Heart right ventricle (tissue), 16 donors: ENCODE measurements at regions not wholly inside any gene's neighbourhood (a gene's known extent, or its start where the extent isn't known, plus 50 kb on each side); places are given as distances from the start of the nearest gene placed in this dataset.

Experiments
- ATAC-seq, 8 donors: fragments of 200-7000 bp; cut with Tn5 transposase; one replicate each; pipeline ENCODE4 v1.9.1; 2020; ENCODE audit warnings: mild to moderate bottlenecking in 8 of 8, moderate library complexity in 8 of 8, moderate number of reproducible peaks in 1 of 8
- DNase-seq, 2 donors: peaks; one replicate each; pipeline ENCODE4 v3.0.0-alpha.2; 2020
- H3K27ac ChIP-seq, 10 donors: fragments of 200-600 bp; sonication (generic) in 2 of 10; one replicate each; pipeline versions ENCODE4 v1.5.0 to v1.8.0; 2020 to 2022; ENCODE audit warnings: mild to moderate bottlenecking in 3 of 10
- H3K27me3 ChIP-seq, 7 donors: fragments of 200-600 bp; one replicate each; pipeline ENCODE4 v1.8.0; 2021 to 2022; ENCODE audit warnings: mild to moderate bottlenecking in 2 of 7
- H3K36me3 ChIP-seq, 9 donors: fragments of 200-600 bp; sonication (generic) in 1 of 9; one replicate each; pipeline versions ENCODE4 v1.5.0 to v1.8.0; 2020 to 2022; ENCODE audit warnings: mild to moderate bottlenecking in 2 of 9
- H3K4me1 ChIP-seq, 9 donors: fragments of 200-600 bp; sonication (generic) in 1 of 9; one replicate each; pipeline versions ENCODE4 v1.5.0 to v1.8.0; 2020 to 2022; ENCODE audit warnings: mild to moderate bottlenecking in 4 of 9
- H3K4me3 ChIP-seq, 10 donors: fragments of 200-600 bp; sonication (generic) in 2 of 10; one replicate each; pipeline versions ENCODE4 v1.5.0 to v1.8.0; 2020 to 2022; ENCODE audit warnings: mild to moderate bottlenecking in 7 of 10, moderate library complexity in 2 of 10
- H3K9me3 ChIP-seq, 11 donors: fragments of 200-600 bp in 10 of 11; sonication (generic) in 2 of 11; one replicate each; pipeline versions ENCODE4 v1.5.0 to v1.8.0; 2013 to 2022; ENCODE audit warnings: mild to moderate bottlenecking in 2 of 11, control low read depth in 1 of 11, moderate library complexity in 1 of 11
- whole genome bisulfite sequencing, 2 donors: extraction: QIAGEN DNeasy Blood & Tissue Kit; methylation state at CpG; one replicate each; pipeline ENCODE4 v1.1.7; 2013; ENCODE audit warnings: inconsistent platforms in 1 of 2; 5-methylcytosine and 5-hydroxymethylcytosine counted together
- intact Hi-C, 10 donors: fragments of 100-400 bp; cut with DNase I; formaldehyde crosslinking; loops; one replicate each; pipeline versions ENCODE4 v1.11.1 to v1.14.2; 2022
- TF ChIP-seq, protein P1 (sequence below), 9 donors: fragments of 200-600 bp; sonication (generic) in 2 of 9; IDR thresholded peaks; one replicate each; pipeline versions ENCODE4 v1.5.0 to v1.8.0; 2021 to 2022; ENCODE audit warnings: antibody characterized with exemption in 9 of 9, mild to moderate bottlenecking in 5 of 9, moderate library complexity in 1 of 9
- donor health status: Arrhythmogenic right ventricular cardiomyopathy.
- donor health status: ischemic (EF 13 %, LVEDD 7.1; RV severe dilation, severe dysfunction).
- donor health status: healthy with polysubstance abuse.
- donor health status: DM: no; HTN: yes; CAD: no.
- donor health status: DM: no; HTN: no; CAD: no.
- donor health status: ischemic (EF 25% LVEDD 6.9; RV normal size, moderate dysfunction).
- donor health status: ischemic (EF 25% LVEDD 5.7; RV mildly dilated, moderate dysfunction).
- donor health status: healthy.
- donor health status: DM: yes; HTN: yes; CAD: no.
- donor health status: Ischemic cardiomyopathy.
- donor health status: ischemic (EF 35%, LVEDD 5.7; RV mildly dilated, moderate dysfunction).
- donor health status: nonischemic (EF 11% LVEDD 7.7; RV severe dilation, severe dysfunction).
- donor health status: DM: yes; HTN: yes; CAD: no.
- donor health status: PGD.
- donor health status: ischemic (EF 29% LVEDD 5.4; RV normal size, mild dysfunction).
- donor health status: nonischemic (EF 23%, LVEDD 6.1; RV moderate dilation, normal function).

DNA sequence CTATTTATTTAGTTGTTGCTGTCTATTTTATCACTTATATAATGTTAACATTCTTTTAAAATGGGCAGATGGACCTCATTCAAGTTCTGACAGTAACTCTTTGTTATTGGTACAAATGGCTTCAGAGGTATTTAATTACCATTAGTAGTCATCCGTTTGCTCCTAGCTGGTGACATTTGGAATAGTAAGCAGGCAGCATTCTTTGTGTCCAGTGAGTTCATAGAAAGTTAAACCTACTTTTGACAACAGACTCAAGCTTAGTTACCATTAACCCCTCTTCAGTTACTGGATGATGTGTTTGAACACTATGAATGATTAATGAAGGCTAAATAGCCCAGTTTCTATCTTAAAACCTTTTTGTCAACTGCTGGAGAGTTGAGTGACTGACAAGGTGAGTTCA, 500.7 kb upstream of the ATP11B start:
- intact Hi-C loops: no loop called here
- Histone ChIP-seq H3K27me3 (peaks cover 0 to 5% (median 0%) of the 10 kb centered on the region in 7 donors), H3K36me3 (no peaks in the 10 kb centered on the region), H3K4me1 (no peaks in the 10 kb centered on the region), H3K9me3 (peaks cover 0 to 3% (median 0%) of the 10 kb centered on the region in 11 donors), H3K27ac (no peak overlapping the region), H3K4me3 (no peak overlapping the region)
- ATAC-seq: no peak
- no peak for DNase-seq
- TF ChIP-seq, protein P1, sequence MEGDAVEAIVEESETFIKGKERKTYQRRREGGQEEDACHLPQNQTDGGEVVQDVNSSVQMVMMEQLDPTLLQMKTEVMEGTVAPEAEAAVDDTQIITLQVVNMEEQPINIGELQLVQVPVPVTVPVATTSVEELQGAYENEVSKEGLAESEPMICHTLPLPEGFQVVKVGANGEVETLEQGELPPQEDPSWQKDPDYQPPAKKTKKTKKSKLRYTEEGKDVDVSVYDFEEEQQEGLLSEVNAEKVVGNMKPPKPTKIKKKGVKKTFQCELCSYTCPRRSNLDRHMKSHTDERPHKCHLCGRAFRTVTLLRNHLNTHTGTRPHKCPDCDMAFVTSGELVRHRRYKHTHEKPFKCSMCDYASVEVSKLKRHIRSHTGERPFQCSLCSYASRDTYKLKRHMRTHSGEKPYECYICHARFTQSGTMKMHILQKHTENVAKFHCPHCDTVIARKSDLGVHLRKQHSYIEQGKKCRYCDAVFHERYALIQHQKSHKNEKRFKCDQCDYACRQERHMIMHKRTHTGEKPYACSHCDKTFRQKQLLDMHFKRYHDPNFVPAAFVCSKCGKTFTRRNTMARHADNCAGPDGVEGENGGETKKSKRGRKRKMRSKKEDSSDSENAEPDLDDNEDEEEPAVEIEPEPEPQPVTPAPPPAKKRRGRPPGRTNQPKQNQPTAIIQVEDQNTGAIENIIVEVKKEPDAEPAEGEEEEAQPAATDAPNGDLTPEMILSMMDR (IDR thresholded peaks at IDR 0.05): no peak
- 33 to 36% methylated on average over 1 of the region's 1 CpG for WGBS, 2 donors

DNA sequence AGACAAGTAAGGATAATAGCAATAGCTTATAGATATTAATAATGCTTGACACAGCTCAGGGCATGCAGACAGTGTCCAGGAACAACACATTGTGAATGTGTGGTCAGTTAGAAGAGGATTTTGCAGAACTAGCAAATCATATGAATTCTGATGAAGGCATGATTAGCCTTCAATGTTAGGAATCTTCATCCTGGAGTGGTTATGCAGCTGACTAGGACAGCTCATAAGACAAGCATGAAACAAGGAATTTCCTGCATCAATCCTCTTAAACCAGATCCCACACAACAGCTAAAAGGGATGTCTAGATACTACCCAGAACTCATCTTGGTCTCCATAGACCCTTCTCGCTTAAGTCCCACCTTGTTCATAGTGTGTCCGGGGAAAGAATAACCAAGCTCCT, 499.0 kb upstream of the ATP11B start:
- H3K4me3 ChIP-seq: no peak overlapping the region
- DNase-seq: no peak

DNA sequence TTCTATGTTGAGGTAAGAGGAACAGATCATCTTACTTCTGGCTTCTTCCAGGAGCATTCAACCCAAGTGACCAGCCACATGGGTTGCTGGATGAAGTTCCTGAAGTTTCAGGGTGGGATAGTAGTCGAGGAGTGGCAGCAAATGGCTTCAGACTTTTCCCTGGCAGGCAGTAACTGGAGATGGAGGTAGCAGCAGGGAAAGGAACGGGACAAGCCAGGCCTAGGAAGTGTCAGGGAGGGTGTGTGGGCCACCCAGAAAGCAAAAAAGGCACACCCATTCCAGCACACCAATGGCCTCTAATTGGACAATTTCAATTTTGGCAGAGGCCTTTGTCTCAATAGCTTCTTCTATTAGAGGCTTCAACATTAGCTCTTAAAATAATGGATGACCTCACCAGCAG, 498.6 kb upstream of the ATP11B start:
- 59 to 67% methylated on average over 2 of the region's 2 CpGs for WGBS, 2 donors
- TF ChIP-seq, protein P1 (IDR thresholded peaks at IDR 0.05): no peak
- H3K4me1 ChIP-seq: no peaks in the 10 kb centered on the region
- intact Hi-C loops: no loop called here
- peaks cover 0 to 5% (median 0%) of the 10 kb centered on the region in 7 donors for H3K27me3 ChIP-seq
- H3K9me3 ChIP-seq: peaks cover 0 to 3% (median 0%) of the 10 kb centered on the region in 11 donors
- no peak for DNase-seq
- H3K36me3 ChIP-seq: no peaks in the 10 kb centered on the region
- ATAC-seq: no peak
- no peak overlapping the region for H3K27ac ChIP-seq
- no peak overlapping the region for H3K4me3 ChIP-seq

More for the DNA sequence above, 499.0 kb upstream of the ATP11B start:
- ATAC-seq: no peak
- TF ChIP-seq, protein P1 (IDR thresholded peaks at IDR 0.05): no peak
- intact Hi-C loops: no loop called here
- Histone ChIP-seq H3K36me3 (no peaks in the 10 kb centered on the region), H3K9me3 (peaks cover 0 to 3% (median 0%) of the 10 kb centered on the region in 11 donors), H3K27ac (no peak overlapping the region), H3K27me3 (peaks cover 0 to 5% (median 0%) of the 10 kb centered on the region in 7 donors), H3K4me1 (no peaks in the 10 kb centered on the region)
- 95 to 97% methylated on average over 2 of the region's 2 CpGs for WGBS, 2 donors

DNA sequence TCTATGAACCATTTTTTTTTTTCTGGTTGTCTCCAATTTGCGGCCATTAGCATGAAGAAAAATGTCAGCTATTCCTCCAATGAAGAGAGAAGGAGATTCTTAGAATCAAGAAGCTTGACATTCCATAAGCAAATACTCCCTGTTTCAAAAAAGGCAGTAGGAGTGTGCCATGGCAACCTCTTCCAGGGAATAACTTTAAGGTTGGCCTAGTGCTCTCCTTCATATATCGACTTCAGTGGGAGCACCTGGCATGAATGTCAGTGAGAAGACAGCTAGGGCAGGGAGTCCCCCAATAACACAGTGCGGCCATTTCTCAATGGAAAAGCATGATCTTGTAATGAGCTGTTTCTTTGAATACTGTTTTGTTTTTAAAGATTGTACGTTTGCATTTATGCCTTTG, 493.0 kb upstream of the ATP11B start:
- H3K36me3 ChIP-seq: no peaks in the 10 kb centered on the region
- TF ChIP-seq, protein P1 (IDR thresholded peaks at IDR 0.05): no peak
- no peak overlapping the region for H3K4me3 ChIP-seq
- ATAC-seq (no peak), DNase-seq (no peak)
- 82 to 83% methylated on average over 4 of the region's 4 CpGs for WGBS, 2 donors
- H3K4me1 ChIP-seq: no peaks in the 10 kb centered on the region
- peaks cover 0 to 3% (median 0%) of the 10 kb centered on the region in 11 donors for H3K9me3 ChIP-seq
- H3K27ac ChIP-seq: no peak overlapping the region
- H3K27me3 ChIP-seq: no peaks in the 10 kb centered on the region
- intact Hi-C loops: no loop called here
